HS-27A (cell line): ENCODE measurements at regions not wholly inside any gene's neighbourhood (a gene's known extent, or its start where the extent isn't known, plus 50 kb on each side); places are given as distances from the start of the nearest gene placed in this dataset.

Source experiments
- DNase-seq: peaks from one replicate; pipeline ENCODE4 v3.0.0-alpha.2; 2012; ENCODE audit warnings: low read depth, missing footprints

DNA sequence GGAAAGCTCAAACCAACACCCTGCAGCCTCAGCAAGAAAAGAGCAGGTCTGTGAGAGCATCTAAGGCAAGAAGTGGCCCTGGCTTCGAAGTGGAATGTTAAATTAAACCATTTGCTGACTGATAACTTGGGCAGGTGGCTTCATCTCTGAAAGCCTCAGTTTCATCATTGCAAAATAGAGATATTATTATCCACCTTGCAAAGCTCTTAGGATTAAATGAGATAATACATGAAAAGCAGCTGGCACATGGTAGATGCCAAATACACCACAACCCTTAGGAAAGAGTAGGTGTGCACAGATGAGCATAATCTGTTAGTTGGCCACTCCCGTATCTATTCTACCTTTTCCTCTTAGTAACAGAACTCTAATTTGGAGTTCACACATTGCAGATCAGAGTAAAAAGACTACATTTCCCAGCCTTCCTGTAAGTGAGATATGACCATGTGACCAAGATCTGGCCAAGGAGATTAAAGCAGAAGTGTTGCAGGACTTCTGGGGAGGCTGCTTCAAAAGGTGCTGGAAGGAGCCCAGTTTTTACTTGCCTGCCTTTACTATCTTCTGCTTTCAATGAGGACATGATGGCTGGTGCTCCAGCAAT, 288.7 kb downstream of the SOX9 start:
- DNase-seq = no peak

DNA sequence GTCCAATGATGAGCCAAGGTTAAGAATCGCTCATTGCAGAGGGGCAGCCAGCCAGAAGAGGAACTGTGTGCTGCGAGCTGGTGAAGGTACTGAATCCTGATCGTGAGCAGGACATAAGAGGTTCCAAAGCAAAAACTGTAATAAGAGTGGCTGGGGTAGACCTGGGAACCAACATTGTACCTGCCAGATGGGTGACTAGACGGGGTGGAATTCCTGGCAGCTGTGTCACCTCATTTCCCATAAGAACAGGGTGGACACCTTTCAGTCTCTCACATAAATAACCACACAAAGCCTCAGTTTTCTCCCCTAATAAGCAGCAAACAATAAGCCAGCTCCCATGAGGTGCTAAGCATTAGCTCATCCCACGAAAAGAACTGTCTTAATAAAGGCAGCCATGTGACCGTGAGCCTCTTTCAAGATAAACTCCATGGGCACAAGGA, 290.3 kb downstream of the SOX9 start:
- no peak for DNase-seq

DNA sequence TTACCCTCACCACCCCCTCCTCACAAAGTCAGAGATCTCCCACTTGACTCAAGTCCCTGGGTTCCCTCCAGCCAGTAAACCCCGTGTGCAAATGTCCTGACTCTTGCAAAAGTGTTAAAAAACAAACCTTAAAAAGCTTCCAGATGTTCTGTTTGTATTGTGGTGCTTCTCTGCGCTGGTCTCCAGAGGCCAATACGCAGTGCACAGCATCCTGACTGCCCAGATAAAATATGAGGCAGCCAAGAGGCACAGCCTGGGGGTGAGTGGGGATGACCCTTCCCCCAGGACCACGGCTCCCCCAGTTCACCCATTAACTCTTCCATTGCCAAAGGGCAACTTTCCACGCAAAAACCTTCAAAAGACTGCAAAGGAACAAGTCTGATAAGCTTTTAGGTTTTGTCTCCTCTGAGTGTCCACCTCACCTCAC, 291.8 kb downstream of the SOX9 start:
- DNase-seq = no peak

- no peak for DNase-seq
These were observed 292.5 kb downstream of the SOX9 start for GRCh38 chr17:72413077-72414031.

- no peak for DNase-seq
These were observed 293.2 kb downstream of the SOX9 start for GRCh38 chr17:72414032-72414396.

GRCh38 chr17:72414967-72415853, 294.4 kb downstream of the SOX9 start:
- no peak for DNase-seq

- no peak for DNase-seq
These were observed 295.3 kb downstream of the SOX9 start for GRCh38 chr17:72416054-72416675.

DNA sequence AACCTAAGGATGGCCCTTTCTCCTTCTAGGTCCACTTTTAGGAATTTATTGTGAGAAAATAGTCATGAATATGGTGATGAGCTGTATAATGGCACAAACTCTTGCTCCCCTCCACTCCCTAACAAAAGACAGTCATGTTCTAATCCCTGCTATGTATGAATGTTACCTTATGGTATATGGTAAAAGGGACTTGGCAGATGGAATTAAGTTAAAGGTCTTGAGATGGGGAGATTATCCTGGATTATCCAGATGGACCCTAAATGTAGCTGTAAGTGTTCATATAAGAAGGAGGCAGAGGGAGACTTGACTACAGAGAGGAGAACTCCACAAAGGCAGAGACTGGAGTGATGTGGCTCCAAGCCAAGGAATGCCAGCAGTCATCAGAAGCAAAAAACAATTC, 296.1 kb downstream of the SOX9 start:
- no peak for DNase-seq

DNA sequence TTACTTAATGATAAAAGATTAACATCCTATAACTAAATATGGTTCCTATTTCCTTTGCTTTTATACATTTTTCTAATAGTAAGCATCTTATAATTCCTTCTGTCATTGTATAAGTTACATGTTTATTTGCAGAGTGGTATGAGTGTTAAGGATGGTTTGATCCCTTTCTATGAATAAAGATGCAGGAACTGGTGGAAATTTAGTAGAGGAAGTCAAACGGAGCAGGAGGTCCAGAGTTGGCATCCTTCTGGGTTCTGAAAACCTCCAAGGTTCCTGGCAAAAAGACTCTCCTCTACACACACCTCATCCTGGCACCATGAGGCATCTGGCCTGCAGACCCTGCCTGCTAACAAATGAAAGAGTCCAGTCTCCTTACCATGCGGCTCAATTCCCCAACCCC, 296.8 kb downstream of the SOX9 start:
- no peak for DNase-seq

DNA sequence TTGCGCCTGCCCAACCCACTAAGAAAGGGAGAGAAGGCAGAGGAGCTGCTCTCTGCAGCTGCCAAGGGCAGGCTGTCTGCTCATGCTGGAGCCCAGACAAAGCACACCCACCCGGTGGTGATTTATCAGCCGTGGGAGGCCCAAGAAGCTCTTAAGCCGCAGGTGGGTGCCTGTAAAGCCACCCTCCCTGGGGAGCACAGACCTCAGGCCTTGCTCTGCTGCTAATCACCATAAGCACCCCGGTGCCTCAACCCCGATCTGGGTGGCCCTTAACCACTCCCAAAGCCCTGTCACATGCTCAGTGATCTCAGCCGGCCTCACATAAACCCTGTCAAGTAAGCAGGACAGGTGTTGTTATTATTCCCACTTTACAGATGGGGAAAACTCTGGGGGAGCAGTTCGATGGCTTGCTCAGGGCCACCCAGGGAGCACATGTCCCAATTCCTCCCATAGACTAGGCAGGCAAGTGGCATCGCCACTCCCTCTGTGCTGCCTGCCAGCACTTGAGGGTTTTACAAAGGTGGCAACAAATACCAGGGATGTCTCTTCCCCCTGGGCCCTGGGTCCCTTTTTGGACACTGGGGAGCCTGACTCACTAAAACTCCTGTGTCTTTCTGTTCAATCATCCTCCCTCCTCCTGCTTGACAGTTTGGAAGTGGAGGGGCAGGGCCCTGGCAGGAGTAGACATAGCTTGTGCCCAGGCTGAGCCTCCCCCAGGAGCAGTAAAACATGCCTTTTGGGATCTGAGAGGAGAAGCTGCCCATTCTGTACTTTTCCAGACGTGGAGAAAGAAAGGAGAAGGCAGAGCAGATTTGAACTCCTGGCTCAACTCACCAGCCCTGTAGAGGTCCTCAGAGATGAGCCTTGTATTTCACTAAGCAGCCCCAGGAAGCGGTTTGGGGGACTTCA, 299.3 kb downstream of the SOX9 start:
- no peak for DNase-seq

DNA sequence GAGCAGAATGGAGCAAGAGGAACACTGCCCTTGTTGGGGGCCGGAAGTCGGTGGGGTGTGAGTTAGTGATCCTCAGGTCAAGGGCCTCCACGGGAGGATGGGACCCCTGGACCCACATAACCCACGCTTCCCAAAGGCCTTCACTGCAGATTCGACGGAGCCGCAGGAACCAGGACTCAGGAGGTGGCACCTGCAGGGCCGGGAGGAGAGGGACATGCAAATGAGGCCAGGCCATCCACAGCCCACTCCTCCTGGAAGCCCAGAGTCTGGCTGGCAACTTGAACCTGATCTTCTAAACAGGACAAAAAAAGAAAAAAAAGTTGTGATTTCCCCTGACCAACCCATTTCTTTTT, 299.9 kb downstream of the SOX9 start:
- no peak for DNase-seq

- peak; percentile 58 for DNase-seq
These were observed 300.6 kb downstream of the SOX9 start for GRCh38 chr17:72421128-72422092.

- no peak for DNase-seq
These were observed 301.3 kb downstream of the SOX9 start for GRCh38 chr17:72422204-72422504.

DNA sequence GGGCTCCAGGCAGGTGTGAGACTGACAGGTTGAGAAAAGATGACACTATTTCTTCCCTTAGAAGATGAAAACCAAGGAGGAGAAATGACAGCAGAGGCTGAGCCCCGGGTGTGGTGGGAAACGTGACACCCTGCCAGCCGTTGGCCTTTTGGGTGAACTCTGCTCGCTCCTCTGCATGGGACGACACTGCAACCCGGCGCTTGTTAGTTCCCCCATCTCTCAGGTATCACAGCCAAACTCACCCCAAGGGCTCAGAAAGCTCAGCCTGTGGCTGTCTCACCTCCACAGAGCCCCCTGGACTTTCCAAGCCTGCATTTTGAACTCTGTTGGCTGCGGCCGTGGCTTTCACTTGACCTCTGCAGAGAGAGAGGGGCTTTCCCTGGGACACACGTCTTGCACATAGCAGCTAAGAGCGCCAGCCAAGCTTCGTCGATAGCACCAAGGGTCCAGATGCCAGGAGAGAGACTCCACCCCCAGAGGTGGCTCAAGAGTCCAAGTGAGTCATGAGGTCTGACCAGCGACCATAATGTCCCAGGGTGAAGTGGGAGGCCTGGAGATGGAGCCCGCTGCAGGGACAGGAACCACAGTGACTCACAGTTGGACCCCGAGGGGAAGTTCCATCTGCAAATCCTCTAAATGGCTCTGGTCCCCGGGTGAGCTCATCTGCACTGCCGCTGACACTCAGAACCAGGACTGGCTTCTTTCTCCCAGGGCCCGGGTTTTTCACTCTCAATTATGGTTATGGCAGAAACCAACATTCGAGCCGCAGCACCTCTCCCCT, 301.9 kb downstream of the SOX9 start:
- peak; percentile 60 for DNase-seq

DNA sequence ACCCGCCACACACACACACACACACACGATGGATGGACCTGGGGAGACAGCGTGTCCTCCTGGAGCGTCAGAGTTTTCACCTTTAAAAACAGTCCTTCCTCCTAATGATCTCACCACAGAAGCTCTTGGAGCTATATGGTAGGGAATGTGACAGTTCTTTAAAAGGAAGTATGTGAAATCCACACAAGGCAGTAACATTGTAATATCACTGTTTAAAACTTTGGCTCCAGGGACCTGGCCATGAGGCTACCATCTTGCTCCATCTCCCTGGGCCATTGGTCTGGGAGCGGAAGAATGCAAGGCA, 302.4 kb downstream of the SOX9 start:
- DNase-seq = no peak

GRCh38 chr17:72423718-72424117, 302.9 kb downstream of the SOX9 start:
- DNase-seq = no peak

DNA sequence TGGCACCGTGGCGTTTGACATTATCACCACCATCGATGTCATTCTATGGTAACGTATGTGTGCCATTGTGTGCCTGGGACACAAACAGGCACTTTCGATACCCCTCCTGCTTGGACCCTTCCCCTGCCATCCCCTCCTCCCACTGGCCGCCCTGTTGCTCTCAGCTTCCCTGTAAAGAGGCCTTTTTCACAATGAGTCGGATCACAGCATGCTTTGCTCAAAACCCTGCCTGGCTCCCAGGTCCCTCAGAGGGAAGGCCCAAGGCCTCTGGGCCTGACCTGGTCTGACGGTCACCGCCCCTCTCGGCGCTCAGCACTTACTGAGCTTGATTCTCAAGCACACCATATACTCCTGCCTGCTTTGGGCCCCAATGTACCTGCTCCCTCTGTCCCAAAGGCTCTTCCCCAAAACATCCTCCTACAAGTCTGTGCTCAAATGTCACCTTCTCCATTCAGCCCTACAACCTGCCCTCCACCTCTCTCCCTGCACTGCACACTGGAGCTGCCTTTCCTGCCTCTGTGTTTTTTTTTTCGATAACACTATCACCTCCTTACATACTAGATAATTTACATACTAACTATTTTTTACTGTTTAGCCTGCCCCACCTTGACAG, 303.8 kb downstream of the SOX9 start:
- DNase-seq = no peak

- no peak for DNase-seq
These were observed 304.4 kb downstream of the SOX9 start for GRCh38 chr17:72425133-72425793.

- DNase-seq = no peak
These were observed 305.0 kb downstream of the SOX9 start for GRCh38 chr17:72425794-72426168.
